IMR-90 (cell line): ENCODE measurements at regions not wholly inside any gene's neighbourhood (a gene's known extent, or its start where the extent isn't known, plus 50 kb on each side); places are given as distances from the start of the nearest gene placed in this dataset.

Experiments used
- ATAC-seq: fragments of 200-7000 bp; cut with Tn5 transposase; 2 replicates; pipeline ENCODE4 v1.9.1; 2020; ENCODE audit warnings: low read depth, mild to moderate bottlenecking, moderate library complexity
- BruUV-seq: library from RNA; stranded (reverse); fragments of 400-500 nt; replicated peaks from 2 replicates; lab custom pipeline; 2021; lab: Mats Ljungman, UMichigan
- CTCF ChIA-PET: fragments of 300-600 bp; formaldehyde crosslinking; extraction: SDS; loops from one replicate; lab custom pipeline; 2021; ENCODE audit warnings: antibody characterized with exemption; lab: Yijun Ruan, JAX
- POLR2A ChIA-PET: fragments of 300-600 bp; sonication (Branson Sonifier 250); formaldehyde crosslinking; loops from one replicate; lab custom pipeline; 2022; ENCODE audit warnings: antibody characterized with exemption; ENCODE audit not compliant: unreplicated experiment; lab: Charles Lee
- DNase-seq: peaks from one replicate; pipeline ENCODE4 v3.0.0; 2013
- H2AFZ ChIP-seq: replicated peaks from 2 replicates; pipeline ENCODE3; 2013; ENCODE audit warnings: low read length, mild to moderate bottlenecking; ENCODE audit not compliant: poor library complexity
- H2AK5ac ChIP-seq: 2 replicates; pipeline ENCODE4 v1.6.1; 2013; ENCODE audit warnings: low read depth, low read length, inconsistent platforms
- H2AK9ac ChIP-seq: replicated peaks from 2 replicates; pipeline ENCODE3; 2013; ENCODE audit warnings: mild to moderate bottlenecking, low read depth, low read length, moderate library complexity; ENCODE audit not compliant: poor library complexity
- H2BK120ac ChIP-seq: 2 replicates; pipeline ENCODE4 v1.6.1; 2013; ENCODE audit warnings: low read depth, low read length, inconsistent platforms
- H2BK15ac ChIP-seq: 3 replicates; pipeline ENCODE4 v1.6.1; 2013; ENCODE audit warnings: low read depth, low read length, inconsistent platforms
- H2BK20ac ChIP-seq: 2 replicates; pipeline ENCODE4 v1.6.1; 2013; ENCODE audit warnings: low read depth, mild to moderate bottlenecking, inconsistent platforms, low read length, moderate library complexity
- H2BK5ac ChIP-seq: 2 replicates; pipeline ENCODE4 v1.6.1; 2013; ENCODE audit warnings: mild to moderate bottlenecking, low read depth, low read length, inconsistent platforms; ENCODE audit not compliant: poor library complexity, severe bottlenecking
- H3K14ac ChIP-seq: replicated peaks from 2 replicates; pipeline ENCODE4 v1.6.1; 2013; ENCODE audit warnings: low read depth, low read length, inconsistent platforms
- H3K18ac ChIP-seq: 2 replicates; pipeline ENCODE4 v1.6.1; 2013; ENCODE audit warnings: low read depth, low read length, control low read depth
- H3K23ac ChIP-seq: 2 replicates; pipeline ENCODE4 v1.6.1; 2013; ENCODE audit warnings: low read depth, low read length, inconsistent platforms
- H3K27ac ChIP-seq: 2 replicates; pipeline ENCODE4 v1.5.1; 2013; ENCODE audit warnings: mild to moderate bottlenecking, control low read depth, low read length; ENCODE audit not compliant: insufficient read depth
- H3K27me3 ChIP-seq: 2 replicates; pipeline ENCODE4 v1.6.1; 2013; ENCODE audit warnings: low read length; ENCODE audit not compliant: control insufficient read depth, insufficient read depth
- H3K36me3 ChIP-seq: 2 replicates; pipeline ENCODE4 v1.6.1; 2013; ENCODE audit warnings: low read length, mixed read lengths; ENCODE audit not compliant: control insufficient read depth, insufficient read depth
- H3K4ac ChIP-seq: 2 replicates; pipeline ENCODE4 v1.6.1; 2013; ENCODE audit warnings: low read depth, low read length, inconsistent platforms
- H3K4me1 ChIP-seq: 2 replicates; pipeline ENCODE4 v1.6.1; 2013; ENCODE audit warnings: low read length, mixed read lengths; ENCODE audit not compliant: control insufficient read depth, insufficient read depth
- H3K4me2 ChIP-seq: 2 replicates; pipeline ENCODE4 v1.6.1; 2013; ENCODE audit warnings: low read depth, mild to moderate bottlenecking, control low read depth, low read length, moderate library complexity
- H3K4me3 ChIP-seq: 2 replicates; pipeline ENCODE4 v1.5.1; 2013; ENCODE audit warnings: low read depth, mild to moderate bottlenecking, control low read depth, low read length, moderate library complexity; ENCODE audit not compliant: insufficient read depth
- H3K56ac ChIP-seq: 2 replicates; pipeline ENCODE4 v1.6.1; 2013; ENCODE audit warnings: low read length, inconsistent platforms; ENCODE audit not compliant: insufficient read depth; ENCODE audit errors: extremely low read depth
- H3K79me1 ChIP-seq, 2 experiments: 2 replicates each; pipeline ENCODE4 v1.6.1; 2013; ENCODE audit warnings: low read length in 2 of 2, inconsistent platforms in 1 of 2, low read depth in 1 of 2
- H3K9ac ChIP-seq: 2 replicates; pipeline ENCODE4 v1.6.1; 2013; ENCODE audit warnings: low read depth, low read length, control low read depth
- H3K9me1 ChIP-seq: 2 replicates; pipeline ENCODE4 v1.6.1; 2013; ENCODE audit warnings: low read length, inconsistent platforms; ENCODE audit not compliant: insufficient read depth
- H3K9me3 ChIP-seq: 2 replicates; pipeline ENCODE4 v1.6.1; 2013; ENCODE audit warnings: low read length; ENCODE audit not compliant: control insufficient read depth, insufficient read depth
- H4K20me1 ChIP-seq: 2 replicates; pipeline ENCODE4 v1.6.1; 2013; ENCODE audit warnings: low read length, inconsistent platforms; ENCODE audit not compliant: insufficient read depth
- H4K5ac ChIP-seq: 2 replicates; pipeline ENCODE4 v1.6.1; 2013; ENCODE audit warnings: mild to moderate bottlenecking, low read depth, low read length, control low read depth
- H4K8ac ChIP-seq, 2 experiments: 2 replicates each; pipeline ENCODE4 v1.6.1; 2013; ENCODE audit warnings: low read depth in 2 of 2, low read length in 2 of 2, control low read depth in 1 of 2, inconsistent platforms in 1 of 2
- H4K91ac ChIP-seq: 2 replicates; pipeline ENCODE4 v1.6.1; 2013; ENCODE audit warnings: low read depth, low read length, inconsistent platforms; ENCODE audit not compliant: insufficient read depth
- BHLHE40 ChIP-seq: fragments of 150-350 bp; IDR thresholded peaks from 2 replicates; pipeline ENCODE4 v1.6.1; 2016; ENCODE audit warnings: mild to moderate bottlenecking, low read depth, low read length
- CEBPB ChIP-seq: IDR thresholded peaks from 2 replicates; pipeline ENCODE4 v1.6.1; 2012; ENCODE audit warnings: low read depth, low read length, improper control_type of control experiment
- CHD1 ChIP-seq: IDR thresholded peaks from 2 replicates; pipeline ENCODE4 v1.6.1; 2012; ENCODE audit warnings: low read depth, low read length, improper control_type of control experiment
- CTCF ChIP-seq: conservative IDR thresholded peaks from 2 replicates; pipeline ENCODE4 v1.5.1; 2012; ENCODE audit warnings: mild to moderate bottlenecking, low read depth, low read length, improper control_type of control experiment
- ELK1 ChIP-seq: fragments of 150-350 bp; IDR thresholded peaks from 2 replicates; pipeline ENCODE4 v1.6.1; 2016; ENCODE audit warnings: low read depth, mild to moderate bottlenecking, low read length, moderate library complexity, borderline replicate concordance
- FOS ChIP-seq: fragments of 150-350 bp; IDR thresholded peaks from 2 replicates; pipeline ENCODE4 v1.6.1; 2016; ENCODE audit warnings: low read depth, low read length
- MAFK ChIP-seq: IDR thresholded peaks from 2 replicates; pipeline ENCODE4 v1.6.1; 2012; ENCODE audit warnings: low read depth, low read length, improper control_type of control experiment
- MAZ ChIP-seq: IDR thresholded peaks from 2 replicates; pipeline ENCODE4 v1.6.1; 2012; ENCODE audit warnings: low read depth, mild to moderate bottlenecking, low read length, improper control_type of control experiment, moderate library complexity, borderline replicate concordance
- MXI1 ChIP-seq: IDR thresholded peaks from 2 replicates; pipeline ENCODE4 v1.6.1; 2012; ENCODE audit warnings: low read depth, mild to moderate bottlenecking, low read length, moderate library complexity, borderline replicate concordance
- NFE2L2 ChIP-seq: fragments of 150-350 bp; IDR thresholded peaks from 2 replicates; pipeline ENCODE4 v1.6.1; 2016; ENCODE audit warnings: low read depth, mild to moderate bottlenecking, low read length
- POLR2A ChIP-seq: IDR thresholded peaks from 2 replicates; pipeline ENCODE4 v1.6.1; 2012; ENCODE audit warnings: mild to moderate bottlenecking, low read depth, low read length
- RAD21 ChIP-seq: IDR thresholded peaks from 2 replicates; pipeline ENCODE4 v1.6.1; 2012; ENCODE audit warnings: low read length, improper control_type of control experiment
- RCOR1 ChIP-seq: IDR thresholded peaks from 2 replicates; pipeline ENCODE4 v1.6.1; 2012; ENCODE audit warnings: mild to moderate bottlenecking, low read length, improper control_type of control experiment; ENCODE audit not compliant: insufficient replicate concordance
- RFX5 ChIP-seq: IDR thresholded peaks from 2 replicates; pipeline ENCODE4 v1.8.0; 2012; ENCODE audit warnings: low read depth, mild to moderate bottlenecking, low read length, moderate library complexity
- SMC3 ChIP-seq: fragments of 150-350 bp; IDR thresholded peaks from 2 replicates; pipeline ENCODE4 v1.6.1; 2016; ENCODE audit warnings: low read depth, mild to moderate bottlenecking, antibody characterized with exemption, low read length, moderate library complexity
- USF2 ChIP-seq: fragments of 150-350 bp; IDR thresholded peaks from 2 replicates; pipeline ENCODE4 v1.6.1; 2017; ENCODE audit warnings: mild to moderate bottlenecking, antibody characterized with exemption, low read length, low read depth
- WGBS, 2 experiments: methylation state at CpG; one replicate each; pipeline versions ENCODE4 v1.1.5 to v1.1.7; 2013; ENCODE audit warnings: missing lambda C conversion rate in 2 of 2; ENCODE audit not compliant: insufficient read length in 1 of 2; ENCODE audit errors: extremely low coverage in 2 of 2; 5-methylcytosine and 5-hydroxymethylcytosine counted together
- dilution Hi-C: fragments of 300-500 bp; cut with HindIII; formaldehyde crosslinking; loops from one replicate; pipeline ENCODE4 v1.14.3; 2018; ENCODE audit warnings: low sequenced_read_pairs; ENCODE audit not compliant: unreplicated experiment
- in situ Hi-C: fragments of 300-500 bp; cut with MboI; formaldehyde crosslinking; loops from 3 replicates; pipeline ENCODE4 v1.14.3; 2019; ENCODE audit warnings: low sequenced_read_pairs, inconsistent platforms, mixed read lengths
- intact Hi-C: fragments of 100-400 bp; cut with micrococcal nuclease; formaldehyde crosslinking; loops from 2 replicates; pipeline ENCODE4 v1.10.0; 2022

GRCh38 chr5:99553211-99553810 is 624.5 kb upstream of the CHD1 start:
- no peaks in the 10 kb centered on the region for H3K9me3 ChIP-seq
- H2AFZ ChIP-seq = no peak overlapping the region
- no peak overlapping the region for H3K56ac ChIP-seq
- H3K4me2 ChIP-seq = no peak overlapping the region
- no peak overlapping the region for H3K23ac ChIP-seq
- no peak overlapping the region for H4K5ac ChIP-seq
- in situ Hi-C loops = no loop called here
- no peak overlapping the region for H2AK9ac ChIP-seq
- H3K18ac ChIP-seq = no peak overlapping the region
- H3K4me3 ChIP-seq = no peak overlapping the region
- H3K79me1 ChIP-seq = no peaks in the 10 kb centered on the region
- BruUV-seq = no TSS peak
- no peaks in the 10 kb centered on the region for H3K9me1 ChIP-seq
- H3K36me3 ChIP-seq = no peaks in the 10 kb centered on the region
- H3K27ac ChIP-seq = no peak overlapping the region
- WGBS, 2 experiments = no CpG with 5 or more reads among the region's 1 CpG
- no peak overlapping the region for H3K14ac ChIP-seq
- DNase-seq = no peak
- H3K4me1 ChIP-seq = no peaks in the 10 kb centered on the region
- dilution Hi-C loops = no loop called here
- no peak overlapping the region for H4K8ac ChIP-seq
- H4K20me1 ChIP-seq = no peaks in the 10 kb centered on the region
- ATAC-seq = no peak
- H4K91ac ChIP-seq = no peak overlapping the region
- no peak for TF ChIP-seq ELK1
- no peak for TF ChIP-seq USF2
- TF ChIP-seq SMC3 = no peak
- TF ChIP-seq NFE2L2 = no peak
- no peak for TF ChIP-seq BHLHE40
- TF ChIP-seq RCOR1 = no peak
- no peak for TF ChIP-seq POLR2A
- no peak for TF ChIP-seq FOS
- TF ChIP-seq MAZ = no peak
- no peak for TF ChIP-seq MAFK
- no peak for TF ChIP-seq RFX5
- TF ChIP-seq CEBPB = no peak
- TF ChIP-seq MXI1 = no peak
- TF ChIP-seq CHD1 = no peak
- no peak for TF ChIP-seq CTCF
- TF ChIP-seq RAD21 = no peak
- no peak overlapping the region for H3K4ac ChIP-seq
- no peak overlapping the region for H3K9ac ChIP-seq
- POLR2A ChIA-PET = no interaction called here
- CTCF ChIA-PET = no interaction called here
- no peaks in the 10 kb centered on the region for H3K27me3 ChIP-seq
- H2BK15ac ChIP-seq = no peak overlapping the region
- H2AK5ac ChIP-seq = no peak overlapping the region
- intact Hi-C loops = no loop called here
- H2BK5ac ChIP-seq = no peak overlapping the region
- H2BK20ac ChIP-seq = no peak overlapping the region
- H2BK120ac ChIP-seq = no peak overlapping the region
